ENCODE measurements at regions not wholly inside any gene's neighbourhood (a gene's known extent, or its start where the extent isn't known, plus 50 kb on each side); places are given as distances from the start of the nearest gene placed in this dataset.
"Not testable (repeated sequence)": the region's sequence is repeated elsewhere in the genome, so short reads cannot be mapped to it uniquely, and the experiment has no call there.

GRCh38 chr1:214136324-214136919, 144.5 kb upstream of the SMYD2 start:
- peaks cover 3% of the 10 kb centered on the region for H3K9me3 Mint-ChIP-seq (ENCODE audit: low read depth)
- no peak overlapping the region for H3K4me3 Mint-ChIP-seq (ENCODE audit: low read depth)
- H3K36me3 Mint-ChIP-seq (ENCODE audit: insufficient read depth), result no peaks in the 10 kb centered on the region

GRCh38 chr1:214141486-214141885, 139.5 kb upstream of the SMYD2 start:
- no peaks in the 10 kb centered on the region for H3K9me3 Mint-ChIP-seq (ENCODE audit: low read depth)
- no peak overlapping the region for H3K4me3 Mint-ChIP-seq (ENCODE audit: low read depth)
- peaks cover 12% of the 10 kb centered on the region for H3K4me1 Mint-ChIP-seq (ENCODE audit: low read depth)
- no peaks in the 10 kb centered on the region for H3K27me3 Mint-ChIP-seq
- no peak for TF ChIP-seq CTCF (IDR thresholded peaks at IDR 0.05; ENCODE audit: unreplicated experiment)
- no peaks in the 10 kb centered on the region for H3K36me3 Mint-ChIP-seq (ENCODE audit: insufficient read depth)
- no peak for DNase-seq (ENCODE audit: low spot score, unreplicated experiment)
- H3K27ac Mint-ChIP-seq, result no peak overlapping the region

More at GRCh38 chr1:214136324-214136919, 144.5 kb upstream of the SMYD2 start:
- TF ChIP-seq CTCF (IDR thresholded peaks at IDR 0.05; ENCODE audit: unreplicated experiment), result no peak
- Mint-ChIP-seq H3K27me3 (peaks cover 3% of the 10 kb centered on the region), H3K27ac (no peak overlapping the region), H3K4me1 (ENCODE audit: low read depth) (peaks cover 12% of the 10 kb centered on the region)
- DNase-seq (ENCODE audit: low spot score, unreplicated experiment), result no peak

GRCh38 chr1:214143006-214143992, 137.7 kb upstream of the SMYD2 start:
- Mint-ChIP-seq H3K9me3 (ENCODE audit: low read depth) (no peaks in the 10 kb centered on the region), H3K27ac (no peak overlapping the region), H3K4me3 (ENCODE audit: low read depth) (no peak overlapping the region), H3K4me1 (ENCODE audit: low read depth) (peaks cover 11% of the 10 kb centered on the region), H3K36me3 (ENCODE audit: insufficient read depth) (no peaks in the 10 kb centered on the region), H3K27me3 (no peaks in the 10 kb centered on the region)
- no peak for TF ChIP-seq CTCF (IDR thresholded peaks at IDR 0.05; ENCODE audit: unreplicated experiment)
- DNase-seq (ENCODE audit: low spot score, unreplicated experiment), result no peak

- H3K4me3 Mint-ChIP-seq (ENCODE audit: low read depth); DNase-seq (ENCODE audit: low spot score, unreplicated experiment); H3K36me3 Mint-ChIP-seq (ENCODE audit: insufficient read depth); H3K9me3 Mint-ChIP-seq (ENCODE audit: low read depth); H3K27ac Mint-ChIP-seq; H3K27me3 Mint-ChIP-seq: not testable (repeated sequence)
- H3K4me1 Mint-ChIP-seq (ENCODE audit: low read depth), result peaks cover 11% of the 10 kb centered on the region
Measured at GRCh38 chr1:214144521-214144920, 136.4 kb upstream of the SMYD2 start.

GRCh38 chr1:214146523-214146922, 134.4 kb upstream of the SMYD2 start:
- Mint-ChIP-seq H3K4me3 (ENCODE audit: low read depth) (no peak overlapping the region), H3K9me3 (ENCODE audit: low read depth) (no peaks in the 10 kb centered on the region), H3K27ac (no peak overlapping the region), H3K4me1 (ENCODE audit: low read depth) (peaks cover 11% of the 10 kb centered on the region), H3K36me3 (ENCODE audit: insufficient read depth) (no peaks in the 10 kb centered on the region), H3K27me3 (no peaks in the 10 kb centered on the region)
- no peak for TF ChIP-seq CTCF (IDR thresholded peaks at IDR 0.05; ENCODE audit: unreplicated experiment)
- DNase-seq (ENCODE audit: low spot score, unreplicated experiment), result no peak

Data from progenitor cell of endocrine pancreas (in vitro differentiated cells).